A549 (cell line): ENCODE measurements at regions not wholly inside any gene's neighbourhood (a gene's known extent, or its start where the extent isn't known, plus 50 kb on each side); places are given as distances from the start of the nearest gene placed in this dataset.

Source experiments
- MAX ChIP-seq: IDR thresholded peaks from 2 replicates; pipeline ENCODE4 v1.6.1; 2012
- MYC ChIP-seq: IDR thresholded peaks from 2 replicates; pipeline ENCODE4 v1.6.1; 2012; ENCODE audit warnings: mild to moderate bottlenecking, inconsistent platforms, low read length, improper control_type of control experiment, borderline replicate concordance
- NFE2L2 ChIP-seq: fragments of 150-350 bp; conservative IDR thresholded peaks from 2 replicates; pipeline ENCODE4 v1.6.1; 2014; ENCODE audit warnings: low read length
- NPAS2 ChIP-seq: fragments of 250-450 bp; sonication (Bioruptor Pico); IDR thresholded peaks from 2 replicates; pipeline ENCODE4 v1.8.0; 2022; ENCODE audit warnings: mild to moderate bottlenecking, moderate library complexity, borderline replicate concordance
- ZNF302 ChIP-seq: fragments of 250-450 bp; sonication (Bioruptor Pico); IDR thresholded peaks from 2 replicates; pipeline ENCODE4 v1.9.0; 2021; ENCODE audit warnings: inconsistent platforms, mild to moderate bottlenecking, moderate library complexity

GRCh38 chr4:63123441-63123840 is 1285.8 kb downstream of the TECRL start:
- no peak for TF ChIP-seq MAX
- no peak for TF ChIP-seq MYC
- TF ChIP-seq NPAS2, result no peak
- no peak for TF ChIP-seq NFE2L2
- TF ChIP-seq ZNF302 (CRISPR knock-in tag), result no peak
